WERI-Rb-1 (cell line): ENCODE measurements at regions not wholly inside any gene's neighbourhood (a gene's known extent, or its start where the extent isn't known, plus 50 kb on each side); places are given as distances from the start of the nearest gene placed in this dataset.

Experiments used
- DNase-seq: peaks from one replicate; pipeline ENCODE4 v3.0.0-alpha.2; 2020
- H3K27ac ChIP-seq: fragments of 250-450 bp; sonication (Bioruptor Pico); 2 replicates; pipeline ENCODE4 v1.5.1; 2020; ENCODE audit warnings: mild to moderate bottlenecking, moderate library complexity
- H3K27me3 ChIP-seq: fragments of 250-450 bp; sonication (Bioruptor Pico); 2 replicates; pipeline ENCODE4 v1.5.1; 2021; ENCODE audit warnings: mild to moderate bottlenecking, low read depth, moderate library complexity; ENCODE audit not compliant: insufficient read depth, severe bottlenecking
- H3K36me3 ChIP-seq: fragments of 250-450 bp; sonication (Bioruptor Pico); 2 replicates; pipeline ENCODE4 v1.5.1; 2020; ENCODE audit warnings: mild to moderate bottlenecking, moderate library complexity
- H3K4me3 ChIP-seq: 2 replicates; pipeline ENCODE4 v1.5.1; 2011; ENCODE audit warnings: low read depth, mild to moderate bottlenecking, control low read depth, low read length
- H3K9me3 ChIP-seq: fragments of 250-450 bp; sonication (Bioruptor Pico); 2 replicates; pipeline ENCODE4 v1.5.1; 2021; ENCODE audit warnings: mild to moderate bottlenecking, moderate library complexity; ENCODE audit not compliant: severe bottlenecking
- CTCF ChIP-seq: IDR thresholded peaks from 2 replicates; pipeline ENCODE4 v1.5.1; 2011; ENCODE audit warnings: low read depth, mild to moderate bottlenecking, control low read depth, inconsistent platforms, low read length

- H3K36me3 ChIP-seq = no peaks in the 10 kb centered on the region
- peak overlapping the region; percentile 49; the same call in 1 of the 2 replicates for H3K27ac ChIP-seq
- H3K9me3 ChIP-seq = no peaks in the 10 kb centered on the region
- H3K4me3 ChIP-seq = no peak overlapping the region
- DNase-seq = peak; percentile 14
- H3K27me3 ChIP-seq = no peaks in the 10 kb centered on the region
- no peak for TF ChIP-seq CTCF
These were observed 2086.5 kb upstream of the C9orf72 start for GRCh38 chr9:29659736-29660135.

- no peak for TF ChIP-seq CTCF
- Histone ChIP-seq H3K36me3 (no peaks in the 10 kb centered on the region), H3K4me3 (no peak overlapping the region), H3K27ac (no peak overlapping the region), H3K27me3 (no peaks in the 10 kb centered on the region), H3K9me3 (peaks cover 2% of the 10 kb centered on the region)
- DNase-seq = no peak
These were observed 2095.5 kb upstream of the C9orf72 start for GRCh38 chr9:29668732-29669131.

GRCh38 chr9:29669613-29670012 is 2096.3 kb upstream of the C9orf72 start:
- Histone ChIP-seq H3K4me3 (no peak overlapping the region), H3K9me3 (peaks cover 2% of the 10 kb centered on the region), H3K27me3 (no peaks in the 10 kb centered on the region), H3K27ac (no peak overlapping the region), H3K36me3 (no peaks in the 10 kb centered on the region)
- DNase-seq = no peak
- TF ChIP-seq CTCF = no peak

- no peaks in the 10 kb centered on the region for H3K27me3 ChIP-seq
- TF ChIP-seq CTCF = no peak
- H3K4me3 ChIP-seq = no peak overlapping the region
- no peaks in the 10 kb centered on the region for H3K9me3 ChIP-seq
- DNase-seq = no peak
- H3K27ac ChIP-seq = no peak overlapping the region
- H3K36me3 ChIP-seq = no peaks in the 10 kb centered on the region
These were observed 2112.2 kb upstream of the C9orf72 start for GRCh38 chr9:29685531-29685930.

- no peaks in the 10 kb centered on the region for H3K27me3 ChIP-seq
- no peak for DNase-seq
- no peaks in the 10 kb centered on the region for H3K9me3 ChIP-seq
These were observed 2117.9 kb upstream of the C9orf72 start for GRCh38 chr9:29691145-29691544.

More at GRCh38 chr9:29691145-29691544, 2117.9 kb upstream of the C9orf72 start:
- Histone ChIP-seq H3K27ac (no peak overlapping the region), H3K4me3 (no peak overlapping the region), H3K36me3 (no peaks in the 10 kb centered on the region)
- TF ChIP-seq CTCF = no peak
